GM12878 (cell line): ENCODE measurements at regions not wholly inside any gene's neighbourhood (a gene's known extent, or its start where the extent isn't known, plus 50 kb on each side); places are given as distances from the start of the nearest gene placed in this dataset.

Experiments used
- BCL11A ChIP-seq: IDR thresholded peaks from 2 replicates; pipeline ENCODE4 v1.6.1; 2011; ENCODE audit warnings: low read depth, low read length
- CBX5 ChIP-seq: sonication (generic); IDR thresholded peaks from 2 replicates; pipeline ENCODE4 v1.6.1; 2016; ENCODE audit warnings: low read depth, moderate library complexity, mild to moderate bottlenecking, inconsistent platforms
- CEBPB ChIP-seq, 2 experiments: fragments of 150-350 bp in 1 of 2; IDR thresholded peaks; 2 replicates each; pipeline ENCODE4 v1.6.1; 2012 to 2014; ENCODE audit warnings: low read depth in 2 of 2, low read length in 2 of 2, borderline replicate concordance in 1 of 2, inconsistent platforms in 1 of 2
- EP300 ChIP-seq, 2 experiments: fragments of 150-350 bp in 1 of 2; IDR thresholded peaks; 2 replicates each; pipeline ENCODE4 v1.6.1; 2011 to 2012; ENCODE audit warnings: low read depth in 2 of 2, low read length in 2 of 2, borderline replicate concordance in 1 of 2, improper control_type of control experiment in 1 of 2, inconsistent platforms in 1 of 2; ENCODE audit not compliant: control insufficient read depth in 1 of 2
- EZH2 ChIP-seq: IDR thresholded peaks from 2 replicates; pipeline ENCODE4 v1.6.1; 2012; ENCODE audit warnings: low read depth, mild to moderate bottlenecking, control low read depth, inconsistent platforms, low read length, borderline replicate concordance; ENCODE audit not compliant: control insufficient read depth
- SREBF2 ChIP-seq: IDR thresholded peaks from 2 replicates; pipeline ENCODE4 v1.6.1; 2012; ENCODE audit warnings: mild to moderate bottlenecking, low read length
- YY1 ChIP-seq: IDR thresholded peaks from 2 replicates; pipeline ENCODE4 v1.6.1; 2011; ENCODE audit warnings: low read depth, mild to moderate bottlenecking, low read length
- TF ChIP-seq, protein P1 (sequence below), 3 experiments: IDR thresholded peaks in 2 of 3; conservative IDR thresholded peaks in 1 of 3; 2 replicates each; pipeline ENCODE4 v1.5.1; 2011; ENCODE audit warnings: low read depth in 3 of 3, low read length in 3 of 3, mild to moderate bottlenecking in 3 of 3, control low read depth in 2 of 3, moderate library complexity in 2 of 3, inconsistent platforms in 1 of 3, mixed read lengths in 1 of 3; ENCODE audit not compliant: control insufficient read depth in 2 of 3, insufficient read depth in 1 of 3; ENCODE audit errors: extremely low read depth in 1 of 3

DNA sequence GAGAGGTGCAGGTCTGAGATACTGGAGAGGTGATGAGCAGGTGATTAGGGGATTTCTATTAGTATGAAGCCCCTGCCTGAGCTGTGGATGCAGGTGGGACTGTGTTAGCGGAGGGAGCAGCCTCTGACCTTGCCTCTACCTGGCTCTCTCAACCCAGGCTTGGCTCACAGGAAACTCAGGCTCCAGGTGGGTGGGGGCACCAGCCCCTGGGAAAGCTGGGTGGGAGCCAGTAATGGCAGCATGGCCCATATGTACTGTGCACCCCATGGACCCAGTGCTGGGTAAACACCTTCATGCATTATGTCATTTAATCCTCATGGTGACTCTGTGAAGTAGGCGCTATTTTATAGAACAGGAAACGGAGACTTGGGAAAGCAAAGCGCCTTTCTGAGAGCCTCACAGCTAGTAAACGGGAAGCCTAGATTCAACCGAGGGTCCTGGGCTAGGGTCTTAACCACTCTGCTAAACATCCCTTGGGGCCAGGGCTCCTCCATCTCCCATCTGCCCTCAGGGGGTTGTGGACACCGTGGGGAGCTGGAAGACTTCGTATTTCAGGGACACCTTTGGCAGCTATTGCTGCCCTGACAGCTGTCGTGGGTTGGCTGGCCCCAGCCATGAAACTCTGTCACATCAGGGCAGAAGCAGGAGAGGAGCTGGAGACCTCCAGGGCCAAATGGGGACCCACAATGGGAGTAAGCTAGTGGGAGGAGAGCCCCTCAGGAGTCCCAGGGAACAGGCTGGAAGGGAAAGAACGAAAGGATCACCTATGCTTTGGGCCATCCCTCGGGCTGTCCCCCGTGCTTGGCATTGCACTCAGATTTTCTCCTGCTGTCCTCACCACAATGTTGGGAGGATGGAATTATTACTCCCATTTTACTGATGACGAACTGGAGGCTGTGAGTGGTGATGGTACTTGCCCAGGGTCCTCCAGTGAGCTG lies 59.6 kb upstream of the CSF3R start:
- TF ChIP-seq SREBF2 (no peak), CBX5 (no peak), BCL11A (no peak), EZH2 (no peak), CEBPB (IDR thresholded peaks at IDR 0.05; ENCODE audit: borderline replicate concordance in 1 of 2, low read depth in 2 of 2, low read length in 2 of 2) (no peak), YY1 (no peak), EP300 (IDR thresholded peaks at IDR 0.05; ENCODE audit: borderline replicate concordance in 1 of 2, control insufficient read depth in 1 of 2, low read depth in 2 of 2, low read length in 2 of 2) (no peak)
- TF ChIP-seq, protein P1, sequence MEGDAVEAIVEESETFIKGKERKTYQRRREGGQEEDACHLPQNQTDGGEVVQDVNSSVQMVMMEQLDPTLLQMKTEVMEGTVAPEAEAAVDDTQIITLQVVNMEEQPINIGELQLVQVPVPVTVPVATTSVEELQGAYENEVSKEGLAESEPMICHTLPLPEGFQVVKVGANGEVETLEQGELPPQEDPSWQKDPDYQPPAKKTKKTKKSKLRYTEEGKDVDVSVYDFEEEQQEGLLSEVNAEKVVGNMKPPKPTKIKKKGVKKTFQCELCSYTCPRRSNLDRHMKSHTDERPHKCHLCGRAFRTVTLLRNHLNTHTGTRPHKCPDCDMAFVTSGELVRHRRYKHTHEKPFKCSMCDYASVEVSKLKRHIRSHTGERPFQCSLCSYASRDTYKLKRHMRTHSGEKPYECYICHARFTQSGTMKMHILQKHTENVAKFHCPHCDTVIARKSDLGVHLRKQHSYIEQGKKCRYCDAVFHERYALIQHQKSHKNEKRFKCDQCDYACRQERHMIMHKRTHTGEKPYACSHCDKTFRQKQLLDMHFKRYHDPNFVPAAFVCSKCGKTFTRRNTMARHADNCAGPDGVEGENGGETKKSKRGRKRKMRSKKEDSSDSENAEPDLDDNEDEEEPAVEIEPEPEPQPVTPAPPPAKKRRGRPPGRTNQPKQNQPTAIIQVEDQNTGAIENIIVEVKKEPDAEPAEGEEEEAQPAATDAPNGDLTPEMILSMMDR (IDR thresholded peaks at IDR 0.05 in 2 of 3, conservative IDR thresholded peaks at IDR 0.05 in 1 of 3; ENCODE audit: control insufficient read depth in 2 of 3, extremely low read depth in 1 of 3, insufficient read depth in 1 of 3, low read depth in 3 of 3, low read length in 3 of 3): no peak
